ENCODE measurements at regions not wholly inside any gene's neighbourhood (a gene's known extent, or its start where the extent isn't known, plus 50 kb on each side); places are given as distances from the start of the nearest gene placed in this dataset.
"Not testable (repeated sequence)": the region's sequence is repeated elsewhere in the genome, so short reads cannot be mapped to it uniquely, and the experiment has no call there.

DNA sequence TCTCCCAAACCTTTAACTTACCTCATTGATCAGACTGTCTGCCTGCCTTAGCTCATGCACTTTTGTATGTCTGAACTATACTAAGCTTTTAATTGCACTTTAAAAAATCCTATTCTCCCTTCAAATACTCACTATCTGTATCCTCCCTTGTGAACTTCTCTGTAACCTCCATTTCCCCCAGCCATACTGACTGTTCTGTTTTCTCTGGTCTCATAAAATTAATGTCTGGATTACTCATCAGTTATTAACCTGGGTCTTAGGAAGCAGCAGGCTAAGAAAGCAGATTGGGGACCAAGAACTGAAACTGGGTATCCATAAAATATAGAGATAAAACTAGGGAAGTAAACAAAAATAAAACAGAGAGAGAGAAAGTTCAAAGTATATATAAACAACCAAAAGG, 469.3 kb upstream of the MAN1A1 start:
- no peak for DNase-seq (ENCODE audit: low read depth in 2 of 2)

- no peak for DNase-seq (ENCODE audit: low read depth in 2 of 2)
These were observed 465.2 kb upstream of the MAN1A1 start for GRCh38 chr6:119814609-119815400.

- DNase-seq (ENCODE audit: low read depth in 2 of 2), result no peak
These were observed 452.9 kb upstream of the MAN1A1 start for GRCh38 chr6:119802464-119802863.

- DNase-seq (ENCODE audit: low read depth in 2 of 2), result no peak
These were observed 451.5 kb upstream of the MAN1A1 start for GRCh38 chr6:119801056-119801455.

DNA sequence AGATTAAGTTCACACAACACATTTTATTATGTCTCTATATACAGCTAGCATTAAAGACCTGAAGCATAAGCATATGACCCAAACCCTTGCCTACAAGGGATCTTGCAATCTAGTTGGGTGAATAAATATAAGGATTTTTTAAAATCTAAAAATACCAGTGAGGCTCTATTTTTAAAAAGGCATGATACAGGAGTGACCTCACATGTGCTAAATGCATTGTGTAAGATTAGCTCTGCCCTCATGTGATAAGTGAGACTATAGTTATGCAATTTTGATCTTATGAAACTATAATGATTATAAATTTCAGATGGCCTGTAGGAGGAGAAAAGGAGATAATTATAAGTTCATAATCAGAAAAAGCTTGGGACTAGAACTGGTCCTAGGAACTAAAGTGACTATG, 451.0 kb upstream of the MAN1A1 start:
- no peak for DNase-seq (ENCODE audit: low read depth in 2 of 2)

DNA sequence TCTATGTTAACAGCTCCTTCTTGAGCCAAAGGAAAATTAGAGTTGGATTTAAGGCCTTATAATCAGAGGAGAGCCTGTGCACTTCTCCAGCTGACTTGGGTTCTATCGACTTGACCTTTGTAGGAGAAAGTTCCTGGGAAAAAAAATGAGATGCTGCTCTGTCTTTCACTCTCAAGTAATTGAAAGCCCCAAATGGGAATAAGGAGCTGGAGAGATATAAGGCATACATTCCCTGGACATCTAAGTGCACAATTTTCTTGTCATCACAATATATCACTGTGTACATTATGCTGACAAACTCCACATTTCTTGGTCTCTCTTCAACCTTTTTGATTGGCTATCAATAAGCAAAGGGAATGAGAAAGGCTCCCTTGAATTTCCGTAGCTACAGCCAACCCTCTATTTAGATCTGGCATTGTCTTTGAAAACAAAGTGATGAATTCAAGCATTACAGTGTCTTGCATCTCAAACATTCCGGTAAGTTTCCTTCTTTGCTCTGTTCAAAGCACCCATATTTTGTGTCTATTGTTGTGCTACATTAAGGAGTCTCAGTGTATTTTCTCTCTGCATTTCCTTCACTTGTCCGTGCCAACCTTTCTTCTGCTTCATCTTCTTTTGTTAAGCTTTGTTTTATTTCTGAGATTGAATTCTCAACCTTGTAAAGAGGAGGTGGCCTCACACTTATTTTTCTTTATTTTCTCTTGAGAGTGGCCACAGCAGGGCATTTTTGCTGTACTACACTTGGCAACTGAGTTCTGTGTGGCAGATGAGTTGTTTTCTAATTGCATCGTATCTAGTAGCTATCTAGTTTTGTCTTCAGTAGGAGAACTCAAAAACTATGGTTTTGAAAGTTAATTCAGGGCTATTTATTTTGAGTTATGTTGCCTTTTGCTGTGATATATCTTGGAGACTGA, 450.3 kb upstream of the MAN1A1 start:
- DNase-seq (ENCODE audit: low read depth in 2 of 2), result no peak

DNA sequence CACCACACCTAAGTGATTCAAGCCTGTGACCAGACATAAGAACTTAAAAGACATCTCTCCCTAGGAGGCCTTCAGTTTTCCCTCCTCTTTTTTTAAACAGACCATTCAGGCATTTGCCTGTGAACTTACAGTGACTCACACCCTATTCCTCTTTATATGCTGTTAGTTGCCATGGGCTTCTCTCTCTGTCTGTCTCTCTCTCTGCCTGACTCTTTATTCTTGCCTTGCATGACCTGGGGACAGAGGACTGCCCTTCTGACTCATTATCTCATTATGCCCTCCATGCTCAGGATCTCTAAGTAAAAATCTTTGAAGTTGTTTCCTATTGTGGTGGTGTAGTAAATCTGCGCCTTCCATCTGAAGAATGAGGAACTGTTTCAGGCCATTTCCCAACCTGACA, 442.2 kb upstream of the MAN1A1 start:
- DNase-seq (ENCODE audit: low read depth in 2 of 2), result no peak

GRCh38 chr6:119781365-119781764, 431.8 kb upstream of the MAN1A1 start:
- DNase-seq (ENCODE audit: low read depth in 2 of 2), result no peak

DNA sequence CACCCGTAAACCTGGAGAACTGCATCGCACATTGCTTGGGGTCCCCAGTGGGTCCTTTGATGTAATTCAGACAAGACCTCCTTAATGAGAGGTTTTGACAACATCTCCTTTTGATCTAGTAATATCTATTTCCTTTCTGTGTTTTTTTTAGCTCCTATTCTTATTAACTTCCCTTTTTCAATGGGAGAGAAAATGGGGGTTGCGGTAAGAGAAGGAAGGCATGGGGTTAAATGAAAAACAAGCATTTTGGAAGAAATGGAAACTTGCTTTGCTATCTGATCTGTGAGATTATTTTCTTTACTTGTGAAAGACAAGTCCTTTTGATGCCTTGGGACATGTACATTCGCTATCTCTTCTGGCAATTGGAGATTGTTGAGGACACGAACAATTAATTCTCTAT, 418.6 kb upstream of the MAN1A1 start:
- DNase-seq (ENCODE audit: low read depth in 2 of 2), result no peak

DNA sequence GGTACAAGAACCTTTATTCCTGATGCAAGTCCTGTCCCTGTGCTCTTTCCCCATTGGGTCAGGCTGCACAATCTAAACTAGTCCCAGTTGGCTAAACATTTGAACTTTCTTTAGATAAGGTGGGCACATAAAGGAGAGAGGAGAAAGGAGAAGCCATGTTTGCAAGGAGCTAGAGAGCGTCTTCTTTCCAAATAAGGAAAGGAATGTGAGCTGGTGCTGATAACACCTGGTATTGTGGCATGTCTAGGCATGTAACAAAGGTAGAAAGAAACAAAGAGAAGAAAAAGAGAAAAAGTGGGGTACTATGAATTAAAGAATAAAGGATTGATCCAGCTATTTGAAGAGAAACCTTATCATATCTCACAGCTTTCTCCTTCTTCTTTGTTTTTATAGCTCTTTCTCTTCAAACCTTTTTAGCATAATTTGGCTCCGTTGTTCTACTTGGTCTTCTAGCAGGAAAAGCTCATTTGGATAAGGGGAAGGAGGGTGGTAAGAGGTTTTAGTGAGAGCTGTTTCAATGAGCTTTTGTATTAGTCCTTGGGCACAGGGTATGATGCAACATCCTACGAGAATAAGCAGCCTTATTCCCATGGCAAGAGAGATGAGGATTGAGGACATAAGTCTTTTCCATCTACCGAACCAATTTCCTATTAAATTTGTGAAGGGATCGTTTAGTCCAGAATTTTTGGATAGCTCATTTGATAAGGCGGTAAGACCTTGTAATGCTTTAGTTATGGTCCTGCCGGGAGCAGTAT, 415.5 kb upstream of the MAN1A1 start:
- DNase-seq (ENCODE audit: low read depth in 2 of 2), result no peak

- DNase-seq (ENCODE audit: low read depth in 2 of 2), result no peak
These were observed 410.5 kb upstream of the MAN1A1 start for GRCh38 chr6:119760046-119760445.

DNA sequence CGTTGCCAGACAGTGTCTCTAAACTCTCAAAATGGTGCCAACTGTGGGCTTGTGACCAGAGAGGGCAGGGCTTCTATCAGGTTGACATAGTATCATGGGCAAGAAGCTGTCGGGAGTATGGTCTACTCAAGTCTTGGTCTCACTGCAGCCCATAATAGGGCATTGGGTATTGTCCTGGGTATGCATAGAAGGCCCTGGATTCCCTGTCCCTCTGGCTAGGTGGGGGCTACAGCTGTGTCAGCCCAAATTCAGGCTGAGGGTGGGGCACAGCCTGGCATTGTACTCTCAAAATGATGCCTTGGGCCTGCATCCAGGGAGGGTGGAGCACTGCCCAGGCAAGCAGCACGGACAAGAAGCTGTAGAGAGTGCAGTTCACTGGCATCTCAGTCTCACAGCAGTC, 408.8 kb upstream of the MAN1A1 start:
- no peak for DNase-seq (ENCODE audit: low read depth in 2 of 2)

- no peak for DNase-seq (ENCODE audit: low read depth in 2 of 2)
These were observed 407.9 kb upstream of the MAN1A1 start for GRCh38 chr6:119757467-119757866.

- DNase-seq (ENCODE audit: low read depth in 2 of 2), result no peak
These were observed 399.8 kb upstream of the MAN1A1 start for GRCh38 chr6:119749335-119749734.

- not testable (repeated sequence) for DNase-seq (ENCODE audit: low read depth in 2 of 2)
These were observed 399.0 kb upstream of the MAN1A1 start for GRCh38 chr6:119748535-119748934.

DNA sequence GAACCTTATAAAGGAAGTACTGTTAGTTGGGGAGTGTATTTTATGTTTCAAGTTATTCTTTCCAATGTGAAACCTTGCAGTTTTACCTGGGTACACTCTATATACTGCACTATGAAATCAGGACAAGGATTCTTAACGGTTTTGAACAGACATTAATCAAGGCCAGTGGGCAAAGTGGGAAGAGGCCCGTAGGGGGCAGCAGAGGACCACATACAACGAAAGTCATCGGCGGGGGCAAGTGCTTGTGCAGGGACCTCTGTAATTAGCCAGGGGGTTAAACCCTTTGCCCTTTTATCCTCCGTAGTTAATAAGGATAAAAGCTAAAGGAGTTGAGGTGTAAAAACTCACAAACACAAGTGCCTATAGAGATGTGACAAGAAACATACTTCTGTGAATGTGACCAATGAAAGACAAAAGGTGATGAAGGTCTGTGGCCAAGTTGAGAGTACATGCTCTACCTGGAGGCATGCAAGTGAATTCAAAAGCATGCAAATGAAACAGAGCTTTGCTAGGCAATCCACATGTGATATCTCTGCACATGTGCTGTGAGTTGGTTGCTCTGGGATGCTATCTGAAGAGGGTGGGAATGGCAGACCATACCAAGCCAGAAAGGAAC, 392.7 kb upstream of the MAN1A1 start:
- DNase-seq (ENCODE audit: low read depth in 2 of 2), result peak in 1 of 2 donors; percentile 13

DNA sequence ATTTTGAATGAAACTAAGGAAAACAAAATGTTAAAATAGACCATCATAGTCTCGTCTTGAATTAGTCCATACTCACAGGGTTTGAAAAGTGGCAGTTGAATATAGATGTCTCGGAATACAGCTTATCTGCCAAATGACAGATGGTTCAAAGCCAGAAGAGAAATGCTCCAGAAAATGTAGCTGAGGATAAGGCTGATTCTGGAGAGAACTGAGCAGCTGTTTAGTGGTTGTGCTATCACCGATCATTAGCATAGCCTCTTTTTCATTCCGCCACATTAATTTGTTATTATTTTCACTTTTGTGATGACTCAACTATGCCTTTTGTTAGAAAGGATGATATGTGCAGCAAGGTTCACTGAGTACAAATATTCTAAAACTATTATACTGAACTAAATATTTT, 390.2 kb upstream of the MAN1A1 start:
- no peak for DNase-seq (ENCODE audit: low read depth in 2 of 2)

- DNase-seq (ENCODE audit: low read depth in 2 of 2), result no peak
These were observed 388.9 kb upstream of the MAN1A1 start for GRCh38 chr6:119738425-119738824.

GRCh38 chr6:119736296-119737021, 386.9 kb upstream of the MAN1A1 start:
- DNase-seq (ENCODE audit: low read depth in 2 of 2), result no peak

DNA sequence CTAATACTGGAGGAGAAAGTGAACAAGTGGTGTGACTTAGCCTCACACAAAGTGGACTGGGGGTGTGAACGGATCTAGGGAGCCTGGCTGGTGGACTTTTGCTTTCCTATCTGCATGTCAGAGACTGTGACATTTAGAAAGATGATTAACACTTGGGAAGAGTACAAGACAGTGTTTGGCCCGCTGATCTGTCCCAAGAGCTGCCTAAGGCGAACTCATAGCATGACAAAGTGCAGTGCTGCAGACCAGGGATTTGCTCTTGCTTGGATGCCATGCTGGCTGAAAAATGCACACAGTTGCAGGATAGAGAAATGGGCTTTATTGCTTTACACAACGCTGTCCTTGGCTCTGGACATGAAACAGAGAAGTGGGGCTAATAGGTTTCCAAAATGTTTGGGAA, 386.0 kb upstream of the MAN1A1 start:
- DNase-seq (ENCODE audit: low read depth in 2 of 2), result no peak

- DNase-seq (ENCODE audit: low read depth in 2 of 2), result no peak
These were observed 384.7 kb upstream of the MAN1A1 start for GRCh38 chr6:119734227-119734626.
